ENCODE measurements at regions not wholly inside any gene's neighbourhood (a gene's known extent, or its start where the extent isn't known, plus 50 kb on each side); places are given as distances from the start of the nearest gene placed in this dataset.

DNA sequence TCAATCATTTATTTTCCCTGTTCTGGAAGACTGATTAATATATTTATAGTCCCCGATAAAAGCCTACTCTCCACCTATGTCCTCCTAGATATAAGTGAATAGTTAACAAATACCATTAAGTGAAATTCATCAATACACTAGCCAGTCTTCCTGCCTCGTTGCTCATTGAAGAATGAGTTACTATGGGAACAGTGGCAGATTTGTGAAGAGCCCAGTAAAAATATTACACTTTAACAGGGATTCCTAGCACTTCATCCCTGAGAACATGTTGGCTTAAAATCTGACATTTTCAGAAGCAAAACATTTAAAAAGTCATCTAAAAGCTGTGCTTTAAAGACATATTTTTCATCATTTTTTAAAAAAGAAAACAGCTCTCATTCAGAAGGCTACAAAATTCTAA is 848.7 kb upstream of the NXPH2 start:
- TF ChIP-seq, protein P1, sequence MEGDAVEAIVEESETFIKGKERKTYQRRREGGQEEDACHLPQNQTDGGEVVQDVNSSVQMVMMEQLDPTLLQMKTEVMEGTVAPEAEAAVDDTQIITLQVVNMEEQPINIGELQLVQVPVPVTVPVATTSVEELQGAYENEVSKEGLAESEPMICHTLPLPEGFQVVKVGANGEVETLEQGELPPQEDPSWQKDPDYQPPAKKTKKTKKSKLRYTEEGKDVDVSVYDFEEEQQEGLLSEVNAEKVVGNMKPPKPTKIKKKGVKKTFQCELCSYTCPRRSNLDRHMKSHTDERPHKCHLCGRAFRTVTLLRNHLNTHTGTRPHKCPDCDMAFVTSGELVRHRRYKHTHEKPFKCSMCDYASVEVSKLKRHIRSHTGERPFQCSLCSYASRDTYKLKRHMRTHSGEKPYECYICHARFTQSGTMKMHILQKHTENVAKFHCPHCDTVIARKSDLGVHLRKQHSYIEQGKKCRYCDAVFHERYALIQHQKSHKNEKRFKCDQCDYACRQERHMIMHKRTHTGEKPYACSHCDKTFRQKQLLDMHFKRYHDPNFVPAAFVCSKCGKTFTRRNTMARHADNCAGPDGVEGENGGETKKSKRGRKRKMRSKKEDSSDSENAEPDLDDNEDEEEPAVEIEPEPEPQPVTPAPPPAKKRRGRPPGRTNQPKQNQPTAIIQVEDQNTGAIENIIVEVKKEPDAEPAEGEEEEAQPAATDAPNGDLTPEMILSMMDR (IDR thresholded peaks at IDR 0.05), result no peak
- TF ChIP-seq POLR2A (IDR thresholded peaks at IDR 0.05), result no peak

All from testis (tissue), 2 donors.